Gastrocnemius medialis (tissue), 4 donors: ENCODE measurements at regions not wholly inside any gene's neighbourhood (a gene's known extent, or its start where the extent isn't known, plus 50 kb on each side); places are given as distances from the start of the nearest gene placed in this dataset.

Experiments
- POLR2A ChIP-seq, 2 donors: fragments of 450-650 bp; IDR thresholded peaks; one replicate each; pipeline ENCODE4 v1.6.1; 2017; ENCODE audit warnings: antibody characterized with exemption in 2 of 2, mild to moderate bottlenecking in 2 of 2, moderate library complexity in 2 of 2
- TF ChIP-seq, protein P1 (sequence below), 5 experiments: fragments of 450-650 bp in 3 of 5; fragments of 200-600 bp in 2 of 5; sonication (generic) in 2 of 5; IDR thresholded peaks in 4 of 5; conservative IDR thresholded peaks in 1 of 5; 1 replicate in 4 of 5; 2 replicates in 1 of 5; pipeline ENCODE4 v1.5.1; 2016 to 2019; ENCODE audit warnings: antibody characterized with exemption in 5 of 5, mild to moderate bottlenecking in 3 of 5, moderate library complexity in 3 of 5

DNA sequence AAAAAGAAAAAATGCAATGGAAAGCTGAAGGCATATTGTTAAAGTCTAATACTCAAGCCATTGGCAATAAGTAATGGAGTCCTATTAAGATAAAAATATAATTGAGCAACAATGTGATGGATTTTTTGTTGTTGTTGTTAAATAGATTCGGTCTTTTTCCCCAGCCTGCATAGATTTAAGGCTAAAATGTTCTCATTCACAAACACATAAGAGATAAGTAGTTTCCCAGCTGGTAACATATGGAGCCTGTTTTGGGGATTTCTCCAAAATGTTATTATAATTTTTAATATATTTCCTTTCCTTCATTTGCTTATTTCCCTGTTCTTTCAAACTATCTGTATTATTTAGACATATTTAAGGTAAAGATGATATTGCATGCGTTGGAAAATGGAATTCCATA, 1149.1 kb upstream of the PRR20A start:
- TF ChIP-seq, protein P1, sequence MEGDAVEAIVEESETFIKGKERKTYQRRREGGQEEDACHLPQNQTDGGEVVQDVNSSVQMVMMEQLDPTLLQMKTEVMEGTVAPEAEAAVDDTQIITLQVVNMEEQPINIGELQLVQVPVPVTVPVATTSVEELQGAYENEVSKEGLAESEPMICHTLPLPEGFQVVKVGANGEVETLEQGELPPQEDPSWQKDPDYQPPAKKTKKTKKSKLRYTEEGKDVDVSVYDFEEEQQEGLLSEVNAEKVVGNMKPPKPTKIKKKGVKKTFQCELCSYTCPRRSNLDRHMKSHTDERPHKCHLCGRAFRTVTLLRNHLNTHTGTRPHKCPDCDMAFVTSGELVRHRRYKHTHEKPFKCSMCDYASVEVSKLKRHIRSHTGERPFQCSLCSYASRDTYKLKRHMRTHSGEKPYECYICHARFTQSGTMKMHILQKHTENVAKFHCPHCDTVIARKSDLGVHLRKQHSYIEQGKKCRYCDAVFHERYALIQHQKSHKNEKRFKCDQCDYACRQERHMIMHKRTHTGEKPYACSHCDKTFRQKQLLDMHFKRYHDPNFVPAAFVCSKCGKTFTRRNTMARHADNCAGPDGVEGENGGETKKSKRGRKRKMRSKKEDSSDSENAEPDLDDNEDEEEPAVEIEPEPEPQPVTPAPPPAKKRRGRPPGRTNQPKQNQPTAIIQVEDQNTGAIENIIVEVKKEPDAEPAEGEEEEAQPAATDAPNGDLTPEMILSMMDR (IDR thresholded peaks at IDR 0.05 in 4 of 5, conservative IDR thresholded peaks at IDR 0.05 in 1 of 5) = no peak
- no peak for TF ChIP-seq POLR2A (IDR thresholded peaks at IDR 0.05)
